OCI-LY7 (cell line): ENCODE measurements at regions not wholly inside any gene's neighbourhood (a gene's known extent, or its start where the extent isn't known, plus 50 kb on each side); places are given as distances from the start of the nearest gene placed in this dataset.

ENCODE experiments used
- CTCF ChIP-seq: fragments of 200-600 bp; sonication (generic); conservative IDR thresholded peaks from 2 replicates; pipeline ENCODE4 v1.5.1; 2014; ENCODE audit warnings: mild to moderate bottlenecking, antibody characterized with exemption, low read length, moderate library complexity, mixed read lengths
- EZH2phosphoT487 ChIP-seq: fragments of 200-600 bp; sonication (generic); IDR thresholded peaks from 2 replicates; pipeline ENCODE4 v1.6.1; 2018; ENCODE audit warnings: low read depth, borderline replicate concordance, mild to moderate bottlenecking, mixed run types, antibody characterized with exemption, low read length, moderate library complexity, mixed read lengths

GRCh38 chr6:50330963-50331362 lies 281.2 kb upstream of the DEFB112 start:
- TF ChIP-seq CTCF = no peak
- no peak for TF ChIP-seq EZH2phosphoT487
